ENCODE measurements at regions not wholly inside any gene's neighbourhood (a gene's known extent, or its start where the extent isn't known, plus 50 kb on each side); places are given as distances from the start of the nearest gene placed in this dataset.
"Not testable (repeated sequence)": the region's sequence is repeated elsewhere in the genome, so short reads cannot be mapped to it uniquely, and the experiment has no call there.

GRCh38 chr2:2452961-2453360 lies 121.9 kb upstream of the MYT1L start:
- H3K4me3 ChIP-seq (ENCODE audit: low read depth, low read length): no peak overlapping the region
- TF ChIP-seq, protein P1, sequence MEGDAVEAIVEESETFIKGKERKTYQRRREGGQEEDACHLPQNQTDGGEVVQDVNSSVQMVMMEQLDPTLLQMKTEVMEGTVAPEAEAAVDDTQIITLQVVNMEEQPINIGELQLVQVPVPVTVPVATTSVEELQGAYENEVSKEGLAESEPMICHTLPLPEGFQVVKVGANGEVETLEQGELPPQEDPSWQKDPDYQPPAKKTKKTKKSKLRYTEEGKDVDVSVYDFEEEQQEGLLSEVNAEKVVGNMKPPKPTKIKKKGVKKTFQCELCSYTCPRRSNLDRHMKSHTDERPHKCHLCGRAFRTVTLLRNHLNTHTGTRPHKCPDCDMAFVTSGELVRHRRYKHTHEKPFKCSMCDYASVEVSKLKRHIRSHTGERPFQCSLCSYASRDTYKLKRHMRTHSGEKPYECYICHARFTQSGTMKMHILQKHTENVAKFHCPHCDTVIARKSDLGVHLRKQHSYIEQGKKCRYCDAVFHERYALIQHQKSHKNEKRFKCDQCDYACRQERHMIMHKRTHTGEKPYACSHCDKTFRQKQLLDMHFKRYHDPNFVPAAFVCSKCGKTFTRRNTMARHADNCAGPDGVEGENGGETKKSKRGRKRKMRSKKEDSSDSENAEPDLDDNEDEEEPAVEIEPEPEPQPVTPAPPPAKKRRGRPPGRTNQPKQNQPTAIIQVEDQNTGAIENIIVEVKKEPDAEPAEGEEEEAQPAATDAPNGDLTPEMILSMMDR (IDR thresholded peaks at IDR 0.05; ENCODE audit: insufficient read depth, low read depth, low read length, missing control alignments): no peak
- DNase-seq (ENCODE audit: low read depth): no peak

GRCh38 chr2:2451275-2451674 lies 120.2 kb upstream of the MYT1L start:
- not testable (repeated sequence) for DNase-seq (ENCODE audit: low read depth); H3K4me3 ChIP-seq (ENCODE audit: low read depth, low read length)

DNA sequence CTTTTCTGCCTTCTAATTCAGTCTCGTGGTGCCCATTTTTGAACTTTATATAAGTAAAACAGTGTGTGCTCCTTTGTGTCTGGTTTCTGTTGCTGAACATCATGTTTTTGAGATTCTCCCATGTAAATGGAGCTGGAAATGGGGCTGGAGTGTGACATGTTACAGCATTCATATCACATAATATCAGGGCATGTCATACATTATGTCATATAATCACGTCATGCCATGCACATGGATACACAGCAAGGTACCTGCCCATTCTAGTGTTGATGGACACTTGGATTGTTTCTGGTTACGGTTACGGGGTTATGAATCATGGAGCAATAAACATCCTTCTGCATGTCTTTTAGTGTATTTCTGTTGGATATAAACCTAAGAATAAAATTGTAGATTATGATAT lies 117.1 kb upstream of the MYT1L start:
- DNase-seq (ENCODE audit: low read depth): no peak
- TF ChIP-seq, protein P1 (IDR thresholded peaks at IDR 0.05; ENCODE audit: insufficient read depth, low read depth, low read length, missing control alignments): no peak
- H3K4me3 ChIP-seq (ENCODE audit: low read depth, low read length): no peak overlapping the region

- DNase-seq (ENCODE audit: low read depth): no peak
- TF ChIP-seq, protein P1 (IDR thresholded peaks at IDR 0.05; ENCODE audit: insufficient read depth, low read depth, low read length, missing control alignments): no peak
Observed at GRCh38 chr2:2422621-2423020, 91.5 kb upstream of the MYT1L start.

DNA sequence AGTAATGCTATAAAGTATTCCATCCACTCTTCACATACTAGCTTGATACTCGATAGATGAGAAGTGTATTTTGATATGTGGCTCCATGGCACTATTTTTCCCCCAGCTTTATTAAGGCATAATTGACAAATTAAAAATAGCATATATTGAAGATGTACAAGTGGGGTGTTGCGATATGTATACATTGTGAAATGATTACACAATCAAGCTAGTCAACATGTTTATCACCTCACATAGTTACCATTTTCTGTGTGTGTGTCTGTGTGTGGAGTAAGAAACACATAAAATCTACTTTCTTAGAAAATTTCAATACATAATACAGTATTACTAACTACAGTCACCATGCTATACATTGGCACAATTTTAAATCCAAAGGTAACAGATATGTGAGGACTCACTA lies 82.5 kb upstream of the MYT1L start:
- DNase-seq (ENCODE audit: low read depth): no peak
- TF ChIP-seq, protein P1 (IDR thresholded peaks at IDR 0.05; ENCODE audit: insufficient read depth, low read depth, low read length, missing control alignments): no peak
- H3K4me3 ChIP-seq (ENCODE audit: low read depth, low read length): no peak overlapping the region

More at GRCh38 chr2:2422621-2423020, 91.5 kb upstream of the MYT1L start:
- H3K4me3 ChIP-seq (ENCODE audit: low read depth, low read length): no peak overlapping the region

DNA sequence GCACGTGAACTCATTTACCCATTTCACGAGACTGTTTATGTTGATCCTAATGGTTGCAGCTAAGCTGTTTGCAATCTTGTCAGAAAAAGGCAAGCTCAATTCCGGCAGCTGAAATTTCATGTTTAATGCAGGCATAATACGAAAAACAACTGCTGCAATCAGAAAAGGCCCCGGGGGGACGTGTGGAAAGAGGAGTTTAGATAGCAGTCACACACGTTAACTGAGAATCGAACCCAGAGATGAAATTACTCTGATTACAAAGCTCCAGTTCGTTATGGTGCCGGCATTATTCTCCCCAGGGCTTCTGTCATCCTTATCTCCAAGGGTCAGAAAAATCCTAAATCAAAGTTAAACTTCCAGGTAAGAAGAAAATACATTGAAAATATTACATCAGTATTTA lies 79.9 kb upstream of the MYT1L start:
- no peak overlapping the region for H3K4me3 ChIP-seq (ENCODE audit: low read depth, low read length)
- DNase-seq (ENCODE audit: low read depth): no peak
- TF ChIP-seq, protein P1 (IDR thresholded peaks at IDR 0.05; ENCODE audit: insufficient read depth, low read depth, low read length, missing control alignments): no peak

DNA sequence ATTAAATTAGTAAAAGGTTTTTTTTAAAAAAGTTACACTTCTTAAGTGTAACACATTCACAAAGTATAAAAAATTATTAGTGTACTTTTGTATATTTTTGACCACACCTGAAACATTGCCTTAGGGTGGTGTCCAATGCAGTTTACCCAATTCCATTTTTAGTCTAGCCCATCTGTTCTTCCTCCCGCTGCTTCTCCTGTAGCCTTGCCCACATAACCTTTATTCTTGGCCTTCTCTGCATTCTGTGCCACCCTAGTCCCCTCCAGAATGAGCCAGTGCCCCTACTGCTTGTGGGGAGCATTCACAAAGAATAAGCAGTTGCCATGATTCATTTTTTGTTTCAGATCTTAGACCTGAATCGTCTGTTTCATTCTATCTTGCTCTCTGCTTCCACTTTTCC lies 78.4 kb upstream of the MYT1L start:
- TF ChIP-seq, protein P1 (IDR thresholded peaks at IDR 0.05; ENCODE audit: insufficient read depth, low read depth, low read length, missing control alignments): no peak
- H3K4me3 ChIP-seq (ENCODE audit: low read depth, low read length): no peak overlapping the region
- DNase-seq (ENCODE audit: low read depth): no peak
